Mesodermal cell (in vitro differentiated cells): ENCODE measurements at regions not wholly inside any gene's neighbourhood (a gene's known extent, or its start where the extent isn't known, plus 50 kb on each side); places are given as distances from the start of the nearest gene placed in this dataset.
"Not testable (repeated sequence)": the region's sequence is repeated elsewhere in the genome, so short reads cannot be mapped to it uniquely, and the experiment has no call there.

Experiments used
- H3K27ac ChIP-seq: 2 replicates; pipeline ENCODE4 v1.7.0; 2013; ENCODE audit warnings: mild to moderate bottlenecking, low read depth, low read length, moderate library complexity; ENCODE audit not compliant: severe bottlenecking
- H3K36me3 ChIP-seq: 2 replicates; pipeline ENCODE4 v1.7.1; 2013; ENCODE audit warnings: mild to moderate bottlenecking, low read length, moderate library complexity; ENCODE audit not compliant: control insufficient read depth, insufficient read depth
- H3K4me1 ChIP-seq: one replicate; pipeline ENCODE4 v1.7.1; 2013; ENCODE audit warnings: mild to moderate bottlenecking, low read length; ENCODE audit not compliant: insufficient read depth, control insufficient read depth, poor library complexity, severe bottlenecking
- H3K4me3 ChIP-seq: 2 replicates; pipeline ENCODE4 v1.7.0; 2013; ENCODE audit warnings: low read length, control low read depth, mild to moderate bottlenecking; ENCODE audit not compliant: insufficient read depth, poor library complexity, severe bottlenecking; ENCODE audit errors: extremely low read depth
- H3K9me3 ChIP-seq: 2 replicates; pipeline ENCODE4 v1.7.1; 2013; ENCODE audit warnings: mild to moderate bottlenecking, low read length, moderate library complexity; ENCODE audit not compliant: control insufficient read depth
- WGBS, 2 experiments: methylation state at CpG; one replicate each; pipeline ENCODE4 v1.1.5; 2013; ENCODE audit warnings: missing lambda C conversion rate in 2 of 2; ENCODE audit not compliant: insufficient coverage in 2 of 2; 5-methylcytosine and 5-hydroxymethylcytosine counted together

GRCh38 chr10:43928425-43928968, 279.8 kb upstream of the ZNF32 start:
- 94 to 98% methylated on average over 7 of the region's 7 CpGs for WGBS, 2 experiments
- no peaks in the 10 kb centered on the region for H3K4me1 ChIP-seq
- no peaks in the 10 kb centered on the region for H3K36me3 ChIP-seq
- H3K27ac ChIP-seq: no peak overlapping the region
- no peak overlapping the region for H3K4me3 ChIP-seq
- no peaks in the 10 kb centered on the region for H3K9me3 ChIP-seq

GRCh38 chr10:43926875-43927406, 278.3 kb upstream of the ZNF32 start:
- H3K4me3 ChIP-seq: no peak overlapping the region
- no peaks in the 10 kb centered on the region for H3K36me3 ChIP-seq
- no peak overlapping the region for H3K27ac ChIP-seq
- H3K9me3 ChIP-seq: no peaks in the 10 kb centered on the region
- 66 to 85% methylated on average over 6 to 7 of the region's 7 CpGs for WGBS, 2 experiments
- no peaks in the 10 kb centered on the region for H3K4me1 ChIP-seq

- no peaks in the 10 kb centered on the region for H3K4me1 ChIP-seq
- no peak overlapping the region for H3K4me3 ChIP-seq
- no peak overlapping the region for H3K27ac ChIP-seq
- 83% methylated on average over 1 of the region's 5 CpGs; no CpG with 5 or more reads in 1 of the 2 experiments for WGBS, 2 experiments
- no peaks in the 10 kb centered on the region for H3K36me3 ChIP-seq
- no peaks in the 10 kb centered on the region for H3K9me3 ChIP-seq
Observed at GRCh38 chr10:43926371-43926770, 277.7 kb upstream of the ZNF32 start.

- WGBS, 2 experiments: 87 to 91% methylated on average over 5 to 6 of the region's 7 CpGs
- H3K36me3 ChIP-seq: no peaks in the 10 kb centered on the region
- no peak overlapping the region for H3K27ac ChIP-seq
- no peak overlapping the region for H3K4me3 ChIP-seq
- H3K9me3 ChIP-seq: no peaks in the 10 kb centered on the region
- H3K4me1 ChIP-seq: no peaks in the 10 kb centered on the region
Observed at GRCh38 chr10:43925793-43926192, 277.1 kb upstream of the ZNF32 start.

GRCh38 chr10:43923328-43923727, 274.6 kb upstream of the ZNF32 start:
- 33 to 60% methylated on average over 1 of the region's 2 CpGs for WGBS, 2 experiments
- Histone ChIP-seq H3K9me3 (no peaks in the 10 kb centered on the region), H3K4me3 (no peak overlapping the region), H3K27ac (no peak overlapping the region), H3K36me3 (no peaks in the 10 kb centered on the region), H3K4me1 (no peaks in the 10 kb centered on the region)

- no peaks in the 10 kb centered on the region for H3K4me1 ChIP-seq
- no peaks in the 10 kb centered on the region for H3K36me3 ChIP-seq
- H3K27ac ChIP-seq: no peak overlapping the region
- WGBS, 2 experiments: 90 to 95% methylated on average over 5 to 7 of the region's 9 CpGs
- H3K9me3 ChIP-seq: no peaks in the 10 kb centered on the region
- no peak overlapping the region for H3K4me3 ChIP-seq
Observed at GRCh38 chr10:43922335-43923280, 273.9 kb upstream of the ZNF32 start.

GRCh38 chr10:43921881-43922280, 273.2 kb upstream of the ZNF32 start:
- Histone ChIP-seq H3K4me3 (no peak overlapping the region), H3K27ac (no peak overlapping the region), H3K9me3 (no peaks in the 10 kb centered on the region), H3K4me1 (no peaks in the 10 kb centered on the region), H3K36me3 (no peaks in the 10 kb centered on the region)
- 93 to 97% methylated on average over 4 to 5 of the region's 9 CpGs for WGBS, 2 experiments

- no peak overlapping the region for H3K27ac ChIP-seq
- no peak overlapping the region for H3K4me3 ChIP-seq
- no peaks in the 10 kb centered on the region for H3K9me3 ChIP-seq
- H3K36me3 ChIP-seq: no peaks in the 10 kb centered on the region
- 88 to 95% methylated on average over 3 to 4 of the region's 6 CpGs for WGBS, 2 experiments
- no peaks in the 10 kb centered on the region for H3K4me1 ChIP-seq
Observed at GRCh38 chr10:43921478-43921877, 272.8 kb upstream of the ZNF32 start.

- WGBS, 2 experiments: 82 to 87% methylated on average over 10 to 12 of the region's 12 CpGs
- H3K36me3 ChIP-seq: not testable (repeated sequence)
Observed at GRCh38 chr10:43920236-43920758, 271.6 kb upstream of the ZNF32 start.

GRCh38 chr10:43913676-43914235, 265.1 kb upstream of the ZNF32 start:
- H3K27ac ChIP-seq: no peak overlapping the region
- H3K36me3 ChIP-seq: no peaks in the 10 kb centered on the region
- H3K9me3 ChIP-seq: no peaks in the 10 kb centered on the region
- no peak overlapping the region for H3K4me3 ChIP-seq
- 82 to 95% methylated on average over 3 to 4 of the region's 8 CpGs for WGBS, 2 experiments
- no peaks in the 10 kb centered on the region for H3K4me1 ChIP-seq

More at GRCh38 chr10:43920236-43920758, 271.6 kb upstream of the ZNF32 start:
- not testable (repeated sequence) for H3K9me3 ChIP-seq, H3K4me3 ChIP-seq, H3K27ac ChIP-seq, H3K4me1 ChIP-seq
